Breast epithelium (tissue), 4 donors: ENCODE measurements at regions not wholly inside any gene's neighbourhood (a gene's known extent, or its start where the extent isn't known, plus 50 kb on each side); places are given as distances from the start of the nearest gene placed in this dataset.

ENCODE experiments used
- DNase-seq, 2 donors: peaks; one replicate each; pipeline ENCODE4 v3.0.0-alpha.2; 2019; ENCODE audit warnings: low spot score in 2 of 2
- H3K27ac ChIP-seq, 2 donors: fragments of 200-600 bp; sonication (generic) in 1 of 2; one replicate each; pipeline ENCODE4 v1.5.1; 2016 to 2019; ENCODE audit warnings: mild to moderate bottlenecking in 1 of 2
- H3K27me3 ChIP-seq, 2 donors: fragments of 200-600 bp; sonication (generic) in 1 of 2; one replicate each; pipeline versions ENCODE4 v1.5.1 to v1.6.0; 2017 to 2019; ENCODE audit warnings: control low read depth in 1 of 2, mild to moderate bottlenecking in 1 of 2
- H3K36me3 ChIP-seq: fragments of 200-600 bp; one replicate; pipeline ENCODE4 v1.5.1; 2019
- H3K4me1 ChIP-seq, 2 donors: fragments of 200-600 bp; sonication (generic); one replicate each; pipeline ENCODE4 v1.5.1; 2016 to 2019; ENCODE audit warnings: control low read depth in 1 of 2
- H3K4me3 ChIP-seq, 3 donors: fragments of 200-600 bp; sonication (generic); 1 replicate in 2 of 3; 2 replicates in 1 of 3; pipeline ENCODE4 v1.5.1; 2016 to 2019; ENCODE audit warnings: mild to moderate bottlenecking in 3 of 3, moderate library complexity in 2 of 3
- H3K9me3 ChIP-seq, 2 donors: fragments of 200-600 bp; sonication (generic) in 1 of 2; one replicate each; pipeline ENCODE4 v1.5.1; 2016 to 2019; ENCODE audit warnings: control low read depth in 1 of 2
- CTCF ChIP-seq, 3 donors: fragments of 450-650 bp; IDR thresholded peaks; one replicate each; pipeline ENCODE4 v1.5.1; 2016 to 2017; ENCODE audit warnings: antibody characterized with exemption in 3 of 3, mild to moderate bottlenecking in 3 of 3, moderate library complexity in 3 of 3
- POLR2A ChIP-seq: fragments of 450-650 bp; IDR thresholded peaks from one replicate; pipeline ENCODE4 v1.6.1; 2016; ENCODE audit warnings: antibody characterized with exemption, mild to moderate bottlenecking, moderate library complexity
- POLR2AphosphoS5 ChIP-seq, 3 donors: sonication (generic); formaldehyde crosslinking; IDR thresholded peaks; one replicate each; pipeline ENCODE4 v1.6.1; 2017; ENCODE audit warnings: antibody characterized with exemption in 3 of 3
- intact Hi-C: fragments of 100-400 bp; cut with DNase I; formaldehyde crosslinking; loops from one replicate; pipeline ENCODE4 v1.15.1; 2023; ENCODE audit warnings: low total_unique reads

DNA sequence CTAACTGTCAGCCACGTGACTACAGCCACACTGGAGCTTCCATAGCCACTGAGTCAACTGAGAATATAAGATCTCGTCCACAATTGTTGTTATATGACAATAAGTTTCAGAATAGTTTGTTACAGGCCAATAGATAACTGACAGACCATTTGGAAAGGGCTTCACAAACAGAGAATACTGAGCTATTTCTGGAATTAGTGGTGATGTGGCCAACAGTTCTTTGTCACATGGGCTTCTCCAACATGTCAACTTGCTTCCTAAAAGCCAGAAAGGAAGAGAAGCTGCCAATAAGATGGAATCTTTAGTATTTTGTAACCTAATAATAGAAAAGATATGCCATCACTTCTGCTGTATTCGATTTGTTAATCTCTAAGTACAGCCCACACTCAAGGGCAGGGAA lies 1220.4 kb downstream of the CDH8 start:
- no peaks in the 10 kb centered on the region for H3K27me3 ChIP-seq
- TF ChIP-seq POLR2AphosphoS5 (IDR thresholded peaks at IDR 0.05) (no peak), CTCF (IDR thresholded peaks at IDR 0.05) (no peak), POLR2A (no peak)
- intact Hi-C loops = no loop called here
- no peaks in the 10 kb centered on the region for H3K4me1 ChIP-seq
- DNase-seq = no peak
- no peaks in the 10 kb centered on the region for H3K9me3 ChIP-seq
- no peaks in the 10 kb centered on the region for H3K36me3 ChIP-seq
- no peak overlapping the region for H3K4me3 ChIP-seq
- H3K27ac ChIP-seq = no peak overlapping the region

- TF ChIP-seq POLR2A (no peak), POLR2AphosphoS5 (IDR thresholded peaks at IDR 0.05) (no peak), CTCF (IDR thresholded peaks at IDR 0.05) (no peak)
- Histone ChIP-seq H3K4me3 (no peak overlapping the region), H3K27me3 (no peaks in the 10 kb centered on the region), H3K4me1 (no peaks in the 10 kb centered on the region), H3K27ac (no peak overlapping the region), H3K36me3 (no peaks in the 10 kb centered on the region), H3K9me3 (no peaks in the 10 kb centered on the region)
- intact Hi-C loops = no loop called here
- no peak for DNase-seq
Observed at GRCh38 chr16:60815033-60815432, 1221.2 kb downstream of the CDH8 start.

GRCh38 chr16:60811657-60812056 lies 1224.6 kb downstream of the CDH8 start:
- H3K9me3 ChIP-seq = no peaks in the 10 kb centered on the region
- intact Hi-C loops = no loop called here
- H3K27me3 ChIP-seq = no peaks in the 10 kb centered on the region
- TF ChIP-seq CTCF (IDR thresholded peaks at IDR 0.05) (no peak), POLR2AphosphoS5 (IDR thresholded peaks at IDR 0.05) (no peak), POLR2A (no peak)
- H3K4me3 ChIP-seq = no peak overlapping the region
- no peaks in the 10 kb centered on the region for H3K36me3 ChIP-seq
- no peak overlapping the region for H3K27ac ChIP-seq
- H3K4me1 ChIP-seq = no peaks in the 10 kb centered on the region
- DNase-seq = no peak

- Histone ChIP-seq H3K4me3 (no peak overlapping the region), H3K36me3 (no peaks in the 10 kb centered on the region), H3K27me3 (no peaks in the 10 kb centered on the region), H3K27ac (no peak overlapping the region), H3K9me3 (peaks cover 0 to 3% of the 10 kb centered on the region in 2 donors), H3K4me1 (no peaks in the 10 kb centered on the region)
- no peak for DNase-seq
- intact Hi-C loops = no loop called here
- no peak for TF ChIP-seq CTCF (IDR thresholded peaks at IDR 0.05)
- TF ChIP-seq POLR2AphosphoS5 (IDR thresholded peaks at IDR 0.05) = no peak
- no peak for TF ChIP-seq POLR2A
Observed at GRCh38 chr16:60811051-60811608, 1225.1 kb downstream of the CDH8 start.

DNA sequence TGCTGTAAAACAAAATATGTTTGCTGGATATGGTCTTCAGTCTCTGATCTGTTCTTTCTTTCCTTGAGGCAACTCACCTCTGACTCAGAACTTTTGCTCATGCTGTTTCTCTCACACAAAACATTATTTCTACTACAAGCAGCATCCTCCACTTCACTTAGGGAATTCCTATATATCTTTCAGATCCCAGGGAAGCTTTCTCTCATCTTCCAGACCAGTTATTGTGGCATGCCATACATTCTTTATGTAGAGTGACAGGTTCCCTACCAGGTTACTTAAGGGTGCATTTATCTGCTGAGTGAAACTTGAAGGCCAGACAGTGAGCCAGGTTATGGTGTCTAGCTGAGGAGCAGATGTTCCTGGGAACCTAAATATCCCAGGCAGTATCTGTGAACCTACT lies 1226.0 kb downstream of the CDH8 start:
- intact Hi-C loops = no loop called here
- Histone ChIP-seq H3K27me3 (no peaks in the 10 kb centered on the region), H3K4me1 (no peaks in the 10 kb centered on the region), H3K36me3 (no peaks in the 10 kb centered on the region), H3K9me3 (peaks cover 0 to 7% of the 10 kb centered on the region in 2 donors), H3K4me3 (no peak overlapping the region), H3K27ac (no peak overlapping the region)
- DNase-seq = no peak
- TF ChIP-seq POLR2AphosphoS5 (IDR thresholded peaks at IDR 0.05) (no peak), CTCF (IDR thresholded peaks at IDR 0.05) (no peak)
